ENCODE measurements at regions not wholly inside any gene's neighbourhood (a gene's known extent, or its start where the extent isn't known, plus 50 kb on each side); places are given as distances from the start of the nearest gene placed in this dataset.

DNA sequence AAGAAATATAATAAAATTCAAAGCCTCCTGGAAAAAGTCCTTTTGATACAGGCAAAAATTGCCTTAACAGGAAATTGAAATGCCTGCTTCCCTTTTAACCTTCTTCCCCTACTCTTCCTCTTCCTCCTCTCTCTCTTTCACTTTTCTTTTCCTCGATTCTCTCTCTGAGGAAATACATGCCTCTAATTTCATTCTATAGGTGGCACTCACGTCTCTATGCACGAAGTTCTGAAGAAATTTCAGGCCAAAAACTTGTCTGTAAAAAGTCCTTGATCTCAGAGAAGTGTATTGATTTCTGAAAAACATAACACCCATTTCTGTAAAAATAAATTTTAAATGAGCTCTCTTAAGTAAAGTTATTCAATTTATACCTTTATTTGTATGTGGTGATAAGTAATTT is 371.7 kb upstream of the IRX4 start:
- no peak overlapping the region for H3K27ac ChIP-seq
- TF ChIP-seq ZFX (IDR thresholded peaks at IDR 0.05; ENCODE audit: borderline replicate concordance) (no peak), CTCF (IDR thresholded peaks at IDR 0.05) (no peak)

GRCh38 chr5:2253040-2253975 is 370.6 kb upstream of the IRX4 start:
- TF ChIP-seq ZFX (IDR thresholded peaks at IDR 0.05; ENCODE audit: borderline replicate concordance) (no peak), CTCF (IDR thresholded peaks at IDR 0.05) (no peak)
- no peak overlapping the region for H3K27ac ChIP-seq

DNA sequence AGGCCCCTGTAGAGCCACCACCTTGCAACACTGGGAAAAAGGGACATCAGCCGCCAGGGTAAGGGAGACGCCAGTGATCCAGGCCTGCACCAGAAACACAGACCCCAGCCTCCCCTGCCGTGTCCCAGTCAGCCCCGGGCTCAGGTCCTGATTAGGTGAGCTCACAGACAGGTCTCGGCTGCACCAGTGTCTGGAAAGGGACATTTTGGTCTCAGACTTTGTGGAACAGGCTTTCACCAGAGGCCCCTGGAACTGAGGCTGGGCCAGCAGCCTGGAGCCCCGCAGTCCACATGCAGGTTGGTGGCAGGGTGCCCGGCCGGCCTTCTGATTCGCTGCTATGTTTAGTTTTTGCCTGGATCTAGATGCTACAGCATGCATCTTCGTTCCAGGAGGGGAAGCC is 369.0 kb upstream of the IRX4 start:
- TF ChIP-seq CTCF (IDR thresholded peaks at IDR 0.05) (no peak), ZFX (IDR thresholded peaks at IDR 0.05; ENCODE audit: borderline replicate concordance) (no peak)
- H3K27ac ChIP-seq = no peak overlapping the region

DNA sequence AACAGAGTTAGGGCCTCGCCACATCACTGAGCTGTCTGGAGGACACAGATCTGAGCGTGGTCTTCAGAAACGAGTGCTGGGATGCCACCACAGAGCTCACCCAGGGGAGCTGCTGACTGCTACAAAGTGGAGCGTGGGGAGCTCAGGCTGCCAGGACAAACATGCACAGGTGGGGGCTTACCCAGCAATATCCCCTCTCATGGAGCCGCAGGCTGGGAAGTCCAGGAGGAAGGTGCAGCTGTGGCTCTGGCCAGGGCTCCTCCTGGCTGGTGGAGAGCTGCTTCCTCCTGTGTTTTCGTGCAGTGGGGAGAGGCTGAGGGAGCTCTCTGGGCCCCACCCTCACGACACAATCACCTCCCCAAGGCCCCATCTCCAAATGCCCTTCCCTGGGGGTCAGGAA is 368.6 kb upstream of the IRX4 start:
- TF ChIP-seq CTCF (IDR thresholded peaks at IDR 0.05) (no peak), ZFX (IDR thresholded peaks at IDR 0.05; ENCODE audit: borderline replicate concordance) (no peak)
- H3K27ac ChIP-seq = no peak overlapping the region

DNA sequence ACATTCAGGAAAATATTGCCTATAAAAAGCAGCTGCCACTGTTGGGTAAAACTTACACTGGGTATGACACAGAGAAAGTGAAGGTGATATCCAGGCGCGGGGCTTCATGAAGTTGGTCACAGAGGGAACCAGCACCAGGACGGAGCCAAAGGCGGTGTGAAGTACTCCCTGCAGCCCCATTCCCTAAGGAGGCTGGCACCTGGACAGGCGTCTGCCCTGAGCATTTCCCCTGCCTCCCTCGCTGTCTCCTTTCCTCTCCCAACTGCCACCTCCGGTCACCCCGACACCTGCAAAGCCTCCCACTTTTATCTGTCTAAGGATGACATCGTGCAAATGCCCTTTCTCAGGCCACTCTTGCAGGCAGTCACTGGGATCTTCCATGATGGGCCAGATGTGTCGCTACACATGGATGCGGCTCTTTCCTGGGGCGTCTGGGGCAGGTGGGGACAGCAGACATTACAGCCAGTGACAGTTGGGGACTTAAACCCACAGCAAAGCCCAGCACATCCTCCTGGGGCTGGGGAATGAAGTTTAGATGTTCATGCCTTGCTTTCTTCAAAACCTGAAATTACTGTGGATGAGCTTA is 367.7 kb upstream of the IRX4 start:
- no peak overlapping the region for H3K27ac ChIP-seq
- TF ChIP-seq ZFX (IDR thresholded peaks at IDR 0.05; ENCODE audit: borderline replicate concordance) (no peak), CTCF (IDR thresholded peaks at IDR 0.05) (no peak)

DNA sequence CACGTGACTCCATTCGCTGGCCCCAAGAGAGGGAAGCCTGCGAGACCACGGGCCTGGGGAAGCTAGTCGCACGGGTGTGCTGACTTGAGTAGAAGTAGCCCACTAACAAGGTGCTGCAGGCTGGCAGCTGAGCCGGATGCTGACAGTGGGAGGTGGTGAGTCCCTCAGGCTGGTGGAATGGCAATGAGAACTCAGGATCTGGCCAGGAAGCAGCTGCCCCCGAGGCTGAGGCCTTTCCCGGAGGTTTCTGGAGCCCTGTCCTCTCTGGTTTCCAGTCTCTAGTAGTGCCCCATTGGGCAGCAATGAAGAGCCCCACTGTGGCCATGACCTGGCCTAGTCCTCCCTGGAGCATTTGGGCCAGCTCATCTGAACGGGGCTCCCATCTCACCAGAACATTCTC is 366.7 kb upstream of the IRX4 start:
- TF ChIP-seq ZFX (IDR thresholded peaks at IDR 0.05; ENCODE audit: borderline replicate concordance) = no peak
- no peak for TF ChIP-seq CTCF (IDR thresholded peaks at IDR 0.05)
- no peak overlapping the region for H3K27ac ChIP-seq

DNA sequence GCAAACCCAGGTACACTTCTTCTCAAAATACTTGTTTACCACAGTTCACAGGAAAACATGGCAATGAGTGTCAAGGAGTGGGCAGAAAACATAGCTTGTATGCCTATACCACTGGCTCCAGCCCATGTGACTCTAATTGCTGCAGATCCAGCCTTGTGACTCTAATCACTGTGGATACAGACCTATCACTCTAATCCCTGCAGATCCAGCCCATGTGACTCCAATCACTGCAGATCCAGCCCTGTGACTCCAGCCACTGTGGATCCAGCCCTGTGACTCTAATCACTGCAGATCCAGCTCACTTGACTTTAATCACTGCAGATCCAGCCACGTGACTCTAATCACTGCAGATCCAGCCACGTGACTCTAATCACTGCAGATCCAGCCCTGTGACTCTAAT is 366.3 kb upstream of the IRX4 start:
- TF ChIP-seq ZFX (IDR thresholded peaks at IDR 0.05; ENCODE audit: borderline replicate concordance) (no peak), CTCF (IDR thresholded peaks at IDR 0.05) (no peak)
- H3K27ac ChIP-seq = no peak overlapping the region
